WTC11 (cell line): ENCODE measurements at regions not wholly inside any gene's neighbourhood (a gene's known extent, or its start where the extent isn't known, plus 50 kb on each side); places are given as distances from the start of the nearest gene placed in this dataset.

Experiments
- ATAC-seq: fragments of 200-7000 bp; cut with Tn5 transposase; 2 replicates; pipeline ENCODE4 v1.10.0; 2021; ENCODE audit warnings: mild to moderate bottlenecking, moderate library complexity
- CTCF ChIA-PET: fragments of 300-600 bp; sonication (Branson Sonifier 250); formaldehyde crosslinking; loops from one replicate; lab custom pipeline; 2021; ENCODE audit warnings: antibody characterized with exemption; lab: Charles Lee
- POLR2A ChIA-PET: fragments of 350-600 bp; sonication (Branson Sonifier 250); formaldehyde crosslinking; loops from one replicate; lab custom pipeline; 2021; ENCODE audit warnings: antibody characterized with exemption; lab: Charles Lee
- DNase-seq: peaks from one replicate; pipeline ENCODE4 v3.0.0; 2021; ENCODE audit warnings: low spot score
- H3K27ac Mint-ChIP-seq: 2 replicates; pipeline ENCODE4 v1.8.0; 2021; ENCODE audit warnings: mixed read lengths
- H3K27me3 Mint-ChIP-seq: 2 replicates; pipeline ENCODE4 v1.8.0; 2021; ENCODE audit warnings: low read depth, mild to moderate bottlenecking, moderate library complexity, mixed read lengths
- H3K36me3 Mint-ChIP-seq: 2 replicates; pipeline ENCODE4 v1.8.0; 2021; ENCODE audit warnings: mixed read lengths
- H3K4me1 Mint-ChIP-seq: 2 replicates; pipeline ENCODE4 v1.8.0; 2022; ENCODE audit warnings: mixed read lengths
- H3K4me3 Mint-ChIP-seq: 2 replicates; pipeline ENCODE4 v1.8.0; 2021; ENCODE audit warnings: mild to moderate bottlenecking, moderate library complexity, mixed read lengths
- H3K9me3 Mint-ChIP-seq: 2 replicates; pipeline ENCODE4 v1.8.0; 2021; ENCODE audit warnings: mixed read lengths
- CREM ChIP-seq: sonication (generic); formaldehyde crosslinking; IDR thresholded peaks from 2 replicates; pipeline ENCODE4 v1.8.1; 2022; ENCODE audit warnings: mild to moderate bottlenecking, missing genetic modification reagents, moderate library complexity
- GTF2I ChIP-seq: fragments of 250-450 bp; sonication (Bioruptor Pico); conservative IDR thresholded peaks from 2 replicates; pipeline ENCODE4 v1.4.0; 2021; ENCODE audit warnings: mild to moderate bottlenecking
- HMGA2 ChIP-seq: fragments of 250-450 bp; sonication (Bioruptor Pico); IDR thresholded peaks from 2 replicates; pipeline ENCODE4 v1.4.0; 2021; ENCODE audit warnings: mild to moderate bottlenecking, moderate library complexity
- IRF2 ChIP-seq: sonication (generic); formaldehyde crosslinking; IDR thresholded peaks from 2 replicates; pipeline ENCODE4 v1.8.0; 2022; ENCODE audit warnings: low read depth, missing genetic modification reagents, borderline replicate concordance
- JAZF1 ChIP-seq: fragments of 250-450 bp; sonication (Bioruptor Pico); IDR thresholded peaks from 2 replicates; pipeline ENCODE4 v1.9.0; 2021; ENCODE audit warnings: moderate library complexity, mild to moderate bottlenecking, inconsistent platforms
- NFE2L1 ChIP-seq: sonication (generic); formaldehyde crosslinking; IDR thresholded peaks from 2 replicates; pipeline ENCODE4 v1.8.1; 2023; ENCODE audit warnings: missing genetic modification reagents
- OVOL2 ChIP-seq: fragments of 250-450 bp; sonication (Bioruptor Pico); IDR thresholded peaks from 2 replicates; pipeline ENCODE4 v1.9.0; 2021; ENCODE audit warnings: mild to moderate bottlenecking, borderline replicate concordance
- TCF7 ChIP-seq: sonication (generic); formaldehyde crosslinking; IDR thresholded peaks from 2 replicates; pipeline ENCODE4 v1.8.0; 2022; ENCODE audit warnings: mild to moderate bottlenecking, low read depth, missing genetic modification reagents, moderate library complexity
- TEAD4 ChIP-seq: sonication (generic); formaldehyde crosslinking; IDR thresholded peaks from 2 replicates; pipeline ENCODE4 v1.8.0; 2022; ENCODE audit warnings: mild to moderate bottlenecking, missing genetic modification reagents
- ZNF121 ChIP-seq: sonication (generic); formaldehyde crosslinking; IDR thresholded peaks from 2 replicates; pipeline ENCODE4 v1.8.0; 2023; ENCODE audit warnings: missing genetic modification reagents
- ZNF423 ChIP-seq: fragments of 250-450 bp; sonication (Bioruptor Pico); IDR thresholded peaks from 2 replicates; pipeline ENCODE4 v2.1.2; 2022; ENCODE audit warnings: mild to moderate bottlenecking, moderate library complexity
- TF ChIP-seq, protein P1 (sequence below): sonication (generic); formaldehyde crosslinking; IDR thresholded peaks from 2 replicates; pipeline ENCODE4 v1.8.0; 2023; ENCODE audit warnings: missing genetic modification reagents
- TF ChIP-seq, protein P2 (sequence below): sonication (generic); formaldehyde crosslinking; IDR thresholded peaks from 2 replicates; pipeline ENCODE4 v1.8.1; 2022; ENCODE audit warnings: low read depth, mild to moderate bottlenecking, moderate library complexity, missing genetic modification reagents, borderline replicate concordance
- TF ChIP-seq, protein P3 (sequence below): sonication (generic); formaldehyde crosslinking; IDR thresholded peaks from 2 replicates; pipeline ENCODE4 v1.8.0; 2022; ENCODE audit warnings: mild to moderate bottlenecking, missing genetic modification reagents
- TF ChIP-seq, protein P4 (sequence below): sonication (generic); formaldehyde crosslinking; IDR thresholded peaks from 2 replicates; pipeline ENCODE4 v1.8.0; 2023; ENCODE audit warnings: missing genetic modification reagents, mild to moderate bottlenecking, borderline replicate concordance
- TF ChIP-seq, protein P5 (sequence below): sonication (generic); formaldehyde crosslinking; IDR thresholded peaks from 2 replicates; pipeline ENCODE4 v1.8.0; 2022; ENCODE audit warnings: missing genetic modification reagents
- TF ChIP-seq, protein P6 (sequence below): sonication (generic); formaldehyde crosslinking; IDR thresholded peaks from 2 replicates; pipeline ENCODE4 v1.8.1; 2022; ENCODE audit warnings: low read depth, missing genetic modification reagents, borderline replicate concordance
- TF ChIP-seq, protein P7 (sequence below): fragments of 250-450 bp; sonication (Bioruptor Pico); IDR thresholded peaks from 2 replicates; pipeline ENCODE4 v1.9.0; 2021; ENCODE audit warnings: moderate library complexity, mild to moderate bottlenecking, inconsistent platforms, borderline replicate concordance

DNA sequence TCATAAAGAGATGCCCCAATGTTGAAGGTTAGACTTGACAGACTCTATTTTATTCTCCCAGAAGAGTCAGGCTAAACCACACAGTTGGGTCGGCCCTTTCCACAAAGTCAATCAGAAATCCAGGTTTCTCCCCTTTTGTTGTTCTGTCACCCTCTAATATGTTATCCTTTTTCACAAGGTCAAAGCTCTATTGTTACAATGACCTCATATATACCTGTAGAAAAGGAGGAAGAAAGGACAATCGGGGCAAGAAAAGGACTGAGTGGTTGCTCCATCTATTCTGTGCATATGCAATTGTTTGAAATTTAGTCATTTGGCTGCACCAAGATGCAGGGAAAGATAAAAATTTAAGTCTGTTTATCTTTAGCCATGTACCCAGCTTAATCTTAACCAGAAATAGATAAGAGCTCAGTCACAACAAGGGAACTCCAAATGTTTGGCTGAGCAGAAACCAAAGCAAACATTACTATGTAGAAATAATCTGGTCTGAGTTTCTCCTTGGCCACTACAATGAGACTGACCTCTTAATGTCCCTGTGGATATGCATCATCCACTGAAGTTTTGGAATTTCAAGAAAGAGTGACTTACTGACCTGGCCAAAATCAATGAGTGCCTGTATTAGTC is 503.7 kb downstream of the GALC start:
- no peak overlapping the region; the same call in 1 of the 2 replicates for H3K4me3 Mint-ChIP-seq
- no peaks in the 10 kb centered on the region for H3K36me3 Mint-ChIP-seq
- POLR2A ChIA-PET = no interaction called here
- peaks cover 19% of the 10 kb centered on the region for H3K4me1 Mint-ChIP-seq
- no peak for DNase-seq
- no peaks in the 10 kb centered on the region for H3K27me3 Mint-ChIP-seq
- no peaks in the 10 kb centered on the region for H3K9me3 Mint-ChIP-seq
- no peak for TF ChIP-seq JAZF1 (CRISPR knock-in tag)
- TF ChIP-seq, protein P1, sequence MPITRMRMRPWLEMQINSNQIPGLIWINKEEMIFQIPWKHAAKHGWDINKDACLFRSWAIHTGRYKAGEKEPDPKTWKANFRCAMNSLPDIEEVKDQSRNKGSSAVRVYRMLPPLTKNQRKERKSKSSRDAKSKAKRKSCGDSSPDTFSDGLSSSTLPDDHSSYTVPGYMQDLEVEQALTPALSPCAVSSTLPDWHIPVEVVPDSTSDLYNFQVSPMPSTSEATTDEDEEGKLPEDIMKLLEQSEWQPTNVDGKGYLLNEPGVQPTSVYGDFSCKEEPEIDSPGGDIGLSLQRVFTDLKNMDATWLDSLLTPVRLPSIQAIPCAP = no peak
- TF ChIP-seq, protein P2, sequence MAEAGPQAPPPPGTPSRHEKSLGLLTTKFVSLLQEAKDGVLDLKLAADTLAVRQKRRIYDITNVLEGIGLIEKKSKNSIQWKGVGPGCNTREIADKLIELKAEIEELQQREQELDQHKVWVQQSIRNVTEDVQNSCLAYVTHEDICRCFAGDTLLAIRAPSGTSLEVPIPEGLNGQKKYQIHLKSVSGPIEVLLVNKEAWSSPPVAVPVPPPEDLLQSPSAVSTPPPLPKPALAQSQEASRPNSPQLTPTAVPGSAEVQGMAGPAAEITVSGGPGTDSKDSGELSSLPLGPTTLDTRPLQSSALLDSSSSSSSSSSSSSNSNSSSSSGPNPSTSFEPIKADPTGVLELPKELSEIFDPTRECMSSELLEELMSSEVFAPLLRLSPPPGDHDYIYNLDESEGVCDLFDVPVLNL (CRISPR knock-in tag) = no peak
- TF ChIP-seq, protein P3, sequence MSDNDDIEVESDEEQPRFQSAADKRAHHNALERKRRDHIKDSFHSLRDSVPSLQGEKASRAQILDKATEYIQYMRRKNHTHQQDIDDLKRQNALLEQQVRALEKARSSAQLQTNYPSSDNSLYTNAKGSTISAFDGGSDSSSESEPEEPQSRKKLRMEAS (CRISPR knock-in tag) = no peak
- TF ChIP-seq, protein P4, sequence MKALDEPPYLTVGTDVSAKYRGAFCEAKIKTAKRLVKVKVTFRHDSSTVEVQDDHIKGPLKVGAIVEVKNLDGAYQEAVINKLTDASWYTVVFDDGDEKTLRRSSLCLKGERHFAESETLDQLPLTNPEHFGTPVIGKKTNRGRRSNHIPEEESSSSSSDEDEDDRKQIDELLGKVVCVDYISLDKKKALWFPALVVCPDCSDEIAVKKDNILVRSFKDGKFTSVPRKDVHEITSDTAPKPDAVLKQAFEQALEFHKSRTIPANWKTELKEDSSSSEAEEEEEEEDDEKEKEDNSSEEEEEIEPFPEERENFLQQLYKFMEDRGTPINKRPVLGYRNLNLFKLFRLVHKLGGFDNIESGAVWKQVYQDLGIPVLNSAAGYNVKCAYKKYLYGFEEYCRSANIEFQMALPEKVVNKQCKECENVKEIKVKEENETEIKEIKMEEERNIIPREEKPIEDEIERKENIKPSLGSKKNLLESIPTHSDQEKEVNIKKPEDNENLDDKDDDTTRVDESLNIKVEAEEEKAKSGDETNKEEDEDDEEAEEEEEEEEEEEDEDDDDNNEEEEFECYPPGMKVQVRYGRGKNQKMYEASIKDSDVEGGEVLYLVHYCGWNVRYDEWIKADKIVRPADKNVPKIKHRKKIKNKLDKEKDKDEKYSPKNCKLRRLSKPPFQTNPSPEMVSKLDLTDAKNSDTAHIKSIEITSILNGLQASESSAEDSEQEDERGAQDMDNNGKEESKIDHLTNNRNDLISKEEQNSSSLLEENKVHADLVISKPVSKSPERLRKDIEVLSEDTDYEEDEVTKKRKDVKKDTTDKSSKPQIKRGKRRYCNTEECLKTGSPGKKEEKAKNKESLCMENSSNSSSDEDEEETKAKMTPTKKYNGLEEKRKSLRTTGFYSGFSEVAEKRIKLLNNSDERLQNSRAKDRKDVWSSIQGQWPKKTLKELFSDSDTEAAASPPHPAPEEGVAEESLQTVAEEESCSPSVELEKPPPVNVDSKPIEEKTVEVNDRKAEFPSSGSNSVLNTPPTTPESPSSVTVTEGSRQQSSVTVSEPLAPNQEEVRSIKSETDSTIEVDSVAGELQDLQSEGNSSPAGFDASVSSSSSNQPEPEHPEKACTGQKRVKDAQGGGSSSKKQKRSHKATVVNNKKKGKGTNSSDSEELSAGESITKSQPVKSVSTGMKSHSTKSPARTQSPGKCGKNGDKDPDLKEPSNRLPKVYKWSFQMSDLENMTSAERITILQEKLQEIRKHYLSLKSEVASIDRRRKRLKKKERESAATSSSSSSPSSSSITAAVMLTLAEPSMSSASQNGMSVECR (CRISPR knock-in tag) = no peak
- no peak for TF ChIP-seq TEAD4 (CRISPR knock-in tag)
- no peak for TF ChIP-seq GTF2I (CRISPR knock-in tag)
- no peak for TF ChIP-seq IRF2 (CRISPR knock-in tag)
- no peak for TF ChIP-seq NFE2L1 (CRISPR knock-in tag)
- TF ChIP-seq HMGA2 (CRISPR knock-in tag) = no peak
- H3K27ac Mint-ChIP-seq = no peak overlapping the region
- no peak for ATAC-seq
- CTCF ChIA-PET = no interaction called here

DNA sequence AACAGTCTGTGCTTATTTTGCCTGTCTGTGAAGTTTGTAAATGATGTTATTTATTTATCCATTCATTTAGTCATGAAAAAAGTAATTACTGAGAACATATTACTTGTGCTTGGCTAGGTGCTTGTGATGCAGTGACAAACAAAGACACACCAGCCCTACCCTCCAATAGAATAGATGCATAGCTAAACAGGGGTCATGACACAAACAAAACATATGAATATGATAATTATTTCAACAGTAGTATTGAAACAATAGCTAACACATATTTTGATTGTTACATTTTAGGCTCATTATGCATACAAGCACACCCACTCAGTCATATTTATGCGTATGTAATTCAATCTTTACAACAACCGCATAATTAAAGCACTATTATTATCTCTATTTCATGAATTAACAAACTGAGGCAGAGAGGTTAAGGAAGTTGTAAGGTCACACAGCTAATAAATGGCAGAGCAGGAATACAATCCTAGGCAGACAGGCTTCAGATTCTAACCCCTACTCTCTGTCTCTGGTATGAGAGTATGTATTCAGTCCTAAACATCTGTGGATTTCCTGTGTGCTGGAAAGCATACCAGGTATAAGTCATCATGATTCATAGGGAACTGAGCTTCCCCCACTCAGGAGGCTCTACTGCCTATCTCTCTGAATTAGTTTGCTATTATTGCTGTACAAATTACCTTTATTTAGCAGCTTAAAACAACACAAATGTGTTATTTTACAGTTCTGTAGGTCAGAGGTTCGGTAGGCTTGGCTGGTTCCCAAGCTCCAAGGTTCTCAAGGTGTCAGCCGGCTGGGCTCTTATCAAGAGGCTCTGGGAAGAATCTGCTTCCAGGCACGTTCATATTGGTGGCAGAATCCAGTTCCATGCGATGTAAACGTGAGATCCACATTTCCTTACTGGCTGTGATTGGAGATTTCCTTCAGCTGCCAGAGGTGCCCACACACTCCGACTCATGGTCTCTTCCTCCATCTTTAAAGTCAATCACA is 509.4 kb downstream of the GALC start:
- no peak for ATAC-seq
- TF ChIP-seq NFE2L1 (CRISPR knock-in tag) = no peak
- TF ChIP-seq OVOL2 = no peak
- TF ChIP-seq, protein P5, sequence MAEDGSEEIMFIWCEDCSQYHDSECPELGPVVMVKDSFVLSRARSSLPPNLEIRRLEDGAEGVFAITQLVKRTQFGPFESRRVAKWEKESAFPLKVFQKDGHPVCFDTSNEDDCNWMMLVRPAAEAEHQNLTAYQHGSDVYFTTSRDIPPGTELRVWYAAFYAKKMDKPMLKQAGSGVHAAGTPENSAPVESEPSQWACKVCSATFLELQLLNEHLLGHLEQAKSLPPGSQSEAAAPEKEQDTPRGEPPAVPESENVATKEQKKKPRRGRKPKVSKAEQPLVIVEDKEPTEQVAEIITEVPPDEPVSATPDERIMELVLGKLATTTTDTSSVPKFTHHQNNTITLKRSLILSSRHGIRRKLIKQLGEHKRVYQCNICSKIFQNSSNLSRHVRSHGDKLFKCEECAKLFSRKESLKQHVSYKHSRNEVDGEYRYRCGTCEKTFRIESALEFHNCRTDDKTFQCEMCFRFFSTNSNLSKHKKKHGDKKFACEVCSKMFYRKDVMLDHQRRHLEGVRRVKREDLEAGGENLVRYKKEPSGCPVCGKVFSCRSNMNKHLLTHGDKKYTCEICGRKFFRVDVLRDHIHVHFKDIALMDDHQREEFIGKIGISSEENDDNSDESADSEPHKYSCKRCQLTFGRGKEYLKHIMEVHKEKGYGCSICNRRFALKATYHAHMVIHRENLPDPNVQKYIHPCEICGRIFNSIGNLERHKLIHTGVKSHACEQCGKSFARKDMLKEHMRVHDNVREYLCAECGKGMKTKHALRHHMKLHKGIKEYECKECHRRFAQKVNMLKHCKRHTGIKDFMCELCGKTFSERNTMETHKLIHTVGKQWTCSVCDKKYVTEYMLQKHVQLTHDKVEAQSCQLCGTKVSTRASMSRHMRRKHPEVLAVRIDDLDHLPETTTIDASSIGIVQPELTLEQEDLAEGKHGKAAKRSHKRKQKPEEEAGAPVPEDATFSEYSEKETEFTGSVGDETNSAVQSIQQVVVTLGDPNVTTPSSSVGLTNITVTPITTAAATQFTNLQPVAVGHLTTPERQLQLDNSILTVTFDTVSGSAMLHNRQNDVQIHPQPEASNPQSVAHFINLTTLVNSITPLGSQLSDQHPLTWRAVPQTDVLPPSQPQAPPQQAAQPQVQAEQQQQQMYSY = no peak
- TF ChIP-seq, protein P6, sequence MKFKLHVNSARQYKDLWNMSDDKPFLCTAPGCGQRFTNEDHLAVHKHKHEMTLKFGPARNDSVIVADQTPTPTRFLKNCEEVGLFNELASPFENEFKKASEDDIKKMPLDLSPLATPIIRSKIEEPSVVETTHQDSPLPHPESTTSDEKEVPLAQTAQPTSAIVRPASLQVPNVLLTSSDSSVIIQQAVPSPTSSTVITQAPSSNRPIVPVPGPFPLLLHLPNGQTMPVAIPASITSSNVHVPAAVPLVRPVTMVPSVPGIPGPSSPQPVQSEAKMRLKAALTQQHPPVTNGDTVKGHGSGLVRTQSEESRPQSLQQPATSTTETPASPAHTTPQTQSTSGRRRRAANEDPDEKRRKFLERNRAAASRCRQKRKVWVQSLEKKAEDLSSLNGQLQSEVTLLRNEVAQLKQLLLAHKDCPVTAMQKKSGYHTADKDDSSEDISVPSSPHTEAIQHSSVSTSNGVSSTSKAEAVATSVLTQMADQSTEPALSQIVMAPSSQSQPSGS = no peak
- TF ChIP-seq CREM = no peak
- TF ChIP-seq JAZF1 (CRISPR knock-in tag) = no peak
- TF ChIP-seq, protein P7, sequence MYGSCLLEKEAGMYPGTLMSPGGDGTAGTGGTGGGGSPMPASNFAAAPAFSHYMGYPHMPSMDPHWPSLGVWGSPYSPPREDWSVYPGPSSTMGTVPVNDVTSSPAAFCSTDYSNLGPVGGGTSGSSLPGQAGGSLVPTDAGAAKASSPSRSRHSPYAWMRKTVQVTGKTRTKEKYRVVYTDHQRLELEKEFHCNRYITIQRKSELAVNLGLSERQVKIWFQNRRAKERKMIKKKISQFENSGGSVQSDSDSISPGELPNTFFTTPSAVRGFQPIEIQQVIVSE (CRISPR knock-in tag) = no peak
- TF ChIP-seq ZNF423 (CRISPR knock-in tag) = no peak
- no peak for TF ChIP-seq ZNF121
- no peak for TF ChIP-seq TCF7 (CRISPR knock-in tag)

More for the DNA sequence above, 509.4 kb downstream of the GALC start:
- no peaks in the 10 kb centered on the region for H3K36me3 Mint-ChIP-seq
- H3K4me3 Mint-ChIP-seq = no peak overlapping the region
- POLR2A ChIA-PET = no interaction called here
- H3K27ac Mint-ChIP-seq = no peak overlapping the region
- no peaks in the 10 kb centered on the region for H3K27me3 Mint-ChIP-seq
- peaks cover 9% of the 10 kb centered on the region for H3K9me3 Mint-ChIP-seq
- H3K4me1 Mint-ChIP-seq = no peaks in the 10 kb centered on the region
- no peak for DNase-seq
- CTCF ChIA-PET = interaction anchor here (1.0 kb wide), 1 partner anchor 39 kb away, joined by 3 read pairs; no protein-coding TSS in a partner anchor
